GM18498 (cell line): ENCODE measurements at regions not wholly inside any gene's neighbourhood (a gene's known extent, or its start where the extent isn't known, plus 50 kb on each side); places are given as distances from the start of the nearest gene placed in this dataset.

Experiments
- ATAC-seq: cut with Tn5 transposase; IDR thresholded peaks from one replicate; pipeline ENCODE4 v1.9.1; 2021; ENCODE audit warnings: mild to moderate bottlenecking, moderate library complexity; ENCODE audit not compliant: unreplicated experiment

DNA sequence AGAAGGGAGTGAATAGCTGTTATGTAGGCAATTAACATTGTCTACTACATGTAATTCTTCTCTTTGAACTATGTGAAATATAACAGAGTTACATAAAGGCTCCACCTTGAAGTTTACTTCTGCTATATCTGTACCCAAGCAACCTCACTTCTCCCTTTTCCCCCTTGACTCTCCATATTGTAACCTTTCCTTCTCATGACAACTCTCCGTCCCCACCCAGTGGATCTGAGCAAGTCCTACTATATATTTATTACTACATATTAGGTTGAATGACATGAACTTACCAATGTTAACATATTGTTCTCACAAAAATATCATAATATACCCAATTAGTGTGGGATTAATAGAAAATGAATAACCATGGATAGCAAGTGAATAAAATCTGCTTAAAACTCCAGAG is 93.2 kb upstream of the ATP8A1 start:
- ATAC-seq: peak; percentile 72

DNA sequence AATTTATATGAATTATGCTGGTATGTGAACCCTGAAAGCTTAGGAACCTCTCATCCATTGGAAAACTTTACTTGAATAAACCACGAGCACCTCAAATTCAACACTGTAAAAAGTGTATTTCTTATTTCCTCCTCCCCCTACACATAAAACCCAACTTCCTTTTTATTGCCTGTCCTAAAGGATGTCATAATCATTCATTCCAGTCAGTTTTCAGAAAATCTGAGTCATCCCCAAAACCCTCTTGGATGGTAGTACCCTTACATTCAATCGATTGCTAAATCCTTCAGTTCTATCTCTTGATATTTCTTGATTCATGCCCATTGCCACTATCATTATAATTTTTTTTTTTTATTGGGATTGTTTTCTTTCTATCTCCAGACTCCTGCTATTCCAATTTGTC is 91.1 kb upstream of the ATP8A1 start:
- no peak for ATAC-seq

DNA sequence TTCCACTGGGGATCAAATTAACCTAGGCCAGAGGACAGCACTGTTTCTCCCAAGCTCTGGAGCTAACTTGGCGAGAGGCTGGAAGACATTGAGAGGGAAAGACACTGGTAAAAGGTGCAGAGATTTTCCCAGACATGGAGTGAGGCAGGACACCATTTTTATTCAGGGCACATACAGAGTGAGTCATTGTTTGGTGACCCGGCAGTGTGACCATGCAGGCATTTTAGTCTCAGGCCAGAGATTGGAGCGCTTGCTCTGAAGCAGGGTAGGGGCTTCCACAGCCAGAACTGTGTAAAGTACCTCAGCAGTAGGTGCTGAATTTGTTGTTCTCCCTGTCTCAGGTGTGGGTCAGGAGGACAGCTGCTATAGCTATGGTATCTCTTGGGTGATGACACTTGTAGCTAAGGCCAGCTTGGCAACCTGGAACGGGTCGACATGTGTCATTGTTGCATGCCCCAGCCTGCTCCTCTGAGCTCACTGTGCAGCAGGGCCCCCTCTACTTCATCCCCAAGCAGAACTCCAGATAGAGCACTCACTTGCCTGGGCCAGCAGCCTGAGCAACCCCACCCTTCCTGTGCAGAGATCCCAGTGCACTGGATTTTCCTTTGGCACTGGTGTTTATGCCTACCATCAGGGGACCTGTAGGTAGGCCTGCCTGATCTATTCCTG is 79.8 kb upstream of the ATP8A1 start:
- ATAC-seq: no peak

DNA sequence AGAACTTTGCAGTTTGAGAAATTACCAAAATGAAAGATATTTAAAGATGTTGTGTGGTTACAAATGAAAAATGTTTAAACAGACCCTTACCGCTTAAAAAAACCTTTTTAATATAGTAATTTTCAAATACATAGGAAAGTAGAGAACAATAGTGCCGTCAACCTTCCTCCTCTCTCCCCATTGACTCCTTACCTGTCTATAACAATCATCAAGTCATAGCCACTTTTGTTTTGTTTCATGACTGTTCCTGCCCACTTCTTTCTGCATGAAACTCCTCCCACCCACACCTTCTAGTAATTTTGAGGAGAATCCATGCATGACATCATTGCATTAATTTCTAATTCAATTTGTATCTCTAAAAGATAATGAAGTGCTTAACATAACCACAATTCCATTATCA is 76.5 kb upstream of the ATP8A1 start:
- ATAC-seq: no peak

DNA sequence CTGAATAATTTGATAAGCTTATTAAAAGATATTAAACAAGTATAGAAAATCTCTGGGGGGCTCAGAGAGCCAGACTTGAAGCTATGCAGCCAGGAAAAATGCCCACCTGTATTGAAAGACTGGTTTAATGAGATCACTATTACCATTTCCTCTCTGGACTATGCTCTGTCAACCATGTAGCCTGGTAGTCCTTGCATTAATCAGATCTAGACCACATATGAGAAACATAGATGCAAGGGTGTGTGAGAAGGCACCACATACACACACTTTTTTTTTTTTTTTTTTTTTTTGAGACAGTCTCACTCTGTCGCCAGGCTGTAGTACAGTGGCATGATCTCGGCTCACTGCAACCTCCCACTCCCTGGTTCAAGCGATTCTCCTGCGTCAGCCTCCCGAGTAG is 75.9 kb upstream of the ATP8A1 start:
- ATAC-seq: no peak

DNA sequence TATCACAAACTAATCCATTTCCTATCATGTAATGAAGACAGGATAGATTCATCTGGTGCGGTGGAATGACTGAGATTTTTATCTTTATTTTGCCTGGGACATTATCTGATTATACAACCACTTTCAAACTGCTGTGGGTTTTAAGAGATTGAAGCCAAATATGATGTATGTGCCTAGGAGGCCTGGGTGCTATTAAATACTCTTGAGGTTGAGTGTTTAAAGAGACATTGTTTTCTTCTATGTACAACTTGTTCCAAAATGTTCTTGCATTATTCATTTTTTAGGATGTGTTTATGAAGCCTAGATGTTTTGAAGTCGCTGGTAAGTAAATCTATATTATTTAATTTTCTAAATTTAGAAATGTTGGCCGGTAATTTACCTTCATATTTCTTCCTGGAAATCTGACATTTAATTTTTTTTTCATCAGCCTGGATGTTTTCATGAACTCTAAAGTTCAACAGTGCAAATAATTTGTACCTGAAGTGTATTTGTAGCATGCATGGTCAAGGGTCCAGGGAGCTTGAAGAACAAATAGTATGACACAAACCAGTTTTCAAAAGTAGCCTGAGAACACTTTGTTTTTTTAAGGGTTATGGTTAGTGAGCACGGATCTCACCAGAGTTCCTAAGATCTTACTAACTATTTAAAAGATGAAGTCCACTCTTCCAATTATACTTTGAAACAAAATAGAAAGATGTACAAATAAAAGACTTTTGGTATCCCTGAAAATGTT is 72.8 kb upstream of the ATP8A1 start:
- ATAC-seq: no peak

DNA sequence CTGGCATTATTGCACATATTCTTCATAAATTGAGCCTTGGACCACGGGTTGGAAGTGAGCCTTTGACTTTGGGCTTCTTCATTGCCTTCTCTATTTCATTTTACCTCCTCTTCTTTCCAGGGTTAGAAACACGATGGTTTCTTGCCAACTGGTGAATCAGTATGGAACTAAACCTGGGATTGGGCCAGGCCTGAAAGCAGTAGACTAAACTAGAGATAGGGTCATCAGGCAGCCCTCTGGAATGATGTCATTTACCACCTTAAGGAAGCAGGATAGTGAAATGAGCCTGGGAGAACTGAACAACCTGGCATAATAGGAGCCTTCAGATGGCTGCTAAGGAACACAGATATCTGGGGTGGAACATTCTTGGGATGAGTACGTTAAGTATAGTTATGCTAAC is 67.5 kb upstream of the ATP8A1 start:
- no peak for ATAC-seq

DNA sequence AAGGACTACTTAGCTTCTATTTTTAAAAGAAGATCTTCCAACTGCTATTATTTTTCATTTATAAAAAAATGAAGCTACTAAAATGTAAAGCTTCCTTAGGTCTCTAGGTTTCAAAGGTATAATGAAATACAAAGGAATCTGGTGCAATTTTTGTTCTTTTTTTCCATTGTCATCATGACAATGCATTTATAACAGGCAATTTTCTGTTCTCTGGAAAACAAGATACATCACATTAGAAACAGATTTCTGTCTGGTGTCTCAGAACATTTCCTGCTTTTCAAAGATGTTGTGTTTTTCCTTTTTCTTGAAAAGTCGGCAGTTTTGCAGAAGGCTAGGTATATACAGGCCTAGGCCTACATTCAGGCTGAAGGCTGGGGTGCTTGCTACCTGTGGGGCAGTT is 63.6 kb upstream of the ATP8A1 start:
- ATAC-seq: no peak

DNA sequence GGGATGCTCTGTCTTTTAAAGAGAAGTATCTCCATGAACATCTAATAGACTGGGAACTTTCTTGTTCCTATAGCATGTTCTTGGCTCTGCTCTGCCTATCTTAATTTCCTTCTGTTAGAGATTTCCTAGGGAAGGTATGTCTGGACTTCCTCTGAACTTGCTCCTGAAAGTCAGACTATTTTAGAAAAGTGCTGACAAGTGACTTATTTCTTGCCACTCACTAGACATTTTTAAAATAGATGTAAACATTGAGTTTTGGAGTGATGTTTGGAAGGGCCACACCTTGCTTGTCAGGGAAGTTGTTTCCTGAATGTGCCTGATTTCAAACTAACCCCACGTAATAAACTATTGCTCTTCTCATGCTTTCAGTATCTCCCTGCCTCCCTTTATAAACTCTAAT is 62.4 kb upstream of the ATP8A1 start:
- no peak for ATAC-seq

DNA sequence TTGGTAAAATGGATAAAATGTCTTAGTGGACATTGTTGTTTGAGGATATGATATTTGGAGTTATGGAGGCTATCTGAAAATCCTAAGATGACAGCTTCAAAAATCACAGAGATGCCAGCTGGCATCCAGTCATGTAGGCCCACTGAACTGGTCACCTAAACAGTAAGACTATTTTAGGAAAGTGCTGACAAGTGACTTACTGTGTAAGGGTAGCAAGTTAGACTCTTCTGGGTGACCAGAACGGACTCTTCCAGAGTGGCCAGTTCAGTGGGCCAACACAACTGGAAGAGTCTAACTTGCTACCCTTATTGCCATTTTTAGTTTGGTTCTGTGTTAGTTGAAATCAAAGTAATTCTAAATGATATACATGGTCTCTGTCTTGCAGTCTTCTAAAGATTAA is 61.4 kb upstream of the ATP8A1 start:
- no peak for ATAC-seq

DNA sequence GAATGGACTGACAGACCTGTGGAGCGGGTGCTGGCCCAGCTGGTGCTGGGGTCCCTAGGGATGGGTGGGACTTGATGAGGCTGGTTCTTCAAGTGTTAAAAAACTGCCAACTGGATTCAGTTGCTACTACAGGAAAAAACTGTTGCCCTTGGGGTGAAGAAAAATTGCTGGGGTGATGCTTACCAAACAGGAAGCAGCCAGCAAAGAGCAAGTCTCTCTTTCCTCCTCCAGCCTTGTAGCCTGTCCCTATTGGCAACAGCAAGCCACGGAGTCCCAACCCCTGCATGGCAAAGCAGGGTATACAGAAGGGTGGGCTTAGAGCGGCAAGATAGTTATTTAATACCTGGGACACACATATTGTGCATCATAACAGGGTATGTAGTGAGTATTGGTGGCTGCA is 60.1 kb upstream of the ATP8A1 start:
- ATAC-seq: no peak

DNA sequence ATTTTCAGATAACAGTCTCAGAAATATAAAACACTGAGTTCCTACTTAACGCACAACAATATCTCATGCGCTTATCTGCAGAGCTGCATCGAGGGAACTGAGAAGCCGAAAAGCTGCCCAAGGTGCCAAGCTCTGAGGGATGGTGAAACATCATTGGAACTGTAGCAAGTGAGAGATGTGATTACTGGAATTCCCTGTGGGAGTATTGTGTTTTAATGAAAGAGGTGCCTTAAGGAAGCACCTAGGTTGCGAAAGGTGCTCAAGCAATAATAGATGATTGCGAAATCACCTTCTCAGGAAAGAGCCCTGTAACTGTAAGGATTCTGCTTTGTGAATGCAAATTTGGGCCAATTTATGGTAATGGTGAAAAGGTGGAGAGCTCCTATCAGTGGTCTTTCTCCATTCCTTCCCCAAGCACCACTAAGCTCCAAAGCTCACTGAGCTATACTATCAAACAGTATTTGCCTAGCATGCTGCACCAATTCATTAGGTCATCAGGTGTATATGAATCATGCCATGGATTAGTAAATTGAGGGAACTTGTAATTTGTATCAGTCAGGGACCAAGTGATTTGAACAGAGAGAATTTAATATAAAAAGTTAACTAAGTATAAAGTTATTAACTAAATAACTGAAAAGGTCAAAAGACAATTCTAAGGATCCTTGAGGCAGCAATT is 59.0 kb upstream of the ATP8A1 start:
- no peak for ATAC-seq

DNA sequence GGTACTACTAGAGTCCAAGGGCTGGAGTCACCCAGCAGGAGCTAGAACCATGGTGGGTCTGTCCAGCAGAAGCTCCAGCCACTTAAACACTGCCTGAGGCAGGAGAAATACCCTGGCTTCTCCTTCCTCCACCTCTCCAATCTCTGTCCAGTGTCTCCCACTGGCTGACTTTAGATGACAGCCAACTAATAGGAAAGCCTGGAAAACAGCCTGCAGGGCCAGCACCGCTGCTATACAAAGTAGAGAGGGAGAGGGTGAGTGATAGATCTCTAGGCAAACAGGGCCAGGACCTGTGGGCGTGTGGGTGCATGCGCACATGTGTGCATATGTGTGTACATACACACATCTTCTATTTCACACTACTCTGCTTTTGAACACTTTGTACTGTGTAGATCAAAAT is 56.5 kb upstream of the ATP8A1 start:
- ATAC-seq: no peak

DNA sequence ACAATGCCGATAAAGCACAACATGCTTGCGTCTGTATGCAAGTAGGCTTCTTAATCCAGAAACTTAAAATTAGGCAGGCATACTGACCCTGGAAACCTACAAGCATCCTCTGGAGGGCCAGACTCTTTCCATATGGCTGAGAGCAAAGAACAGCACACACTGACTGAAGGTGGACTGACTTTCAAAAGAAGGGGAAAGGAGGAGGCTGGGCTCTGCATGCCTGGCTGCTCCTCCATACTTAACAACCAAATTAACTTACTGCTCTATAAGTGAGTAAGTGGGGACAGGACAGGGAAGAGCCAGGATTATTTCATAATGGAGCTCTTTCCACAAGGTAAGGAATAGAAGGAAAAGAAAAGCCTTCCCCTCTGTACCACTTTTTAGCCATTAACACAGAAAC is 55.9 kb upstream of the ATP8A1 start:
- no peak for ATAC-seq

DNA sequence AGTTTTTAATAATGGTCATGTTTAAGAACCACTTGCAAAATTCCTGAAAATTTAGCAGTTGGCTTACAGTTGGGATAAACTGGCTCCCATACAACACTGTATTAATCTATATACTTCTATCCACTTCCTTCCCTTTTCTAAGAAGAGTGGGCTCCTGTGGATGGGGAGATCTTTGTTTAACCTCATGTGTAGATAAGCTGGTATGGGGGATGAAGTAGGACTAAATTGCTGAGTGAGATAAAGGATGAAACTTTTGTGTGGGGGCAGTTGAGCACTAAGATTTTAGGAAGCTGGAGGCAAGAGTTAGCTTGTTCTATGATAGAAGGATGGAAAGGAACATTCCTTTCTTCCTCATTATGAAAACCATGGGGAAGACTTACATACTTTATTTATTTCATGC is 54.6 kb upstream of the ATP8A1 start:
- ATAC-seq: no peak

DNA sequence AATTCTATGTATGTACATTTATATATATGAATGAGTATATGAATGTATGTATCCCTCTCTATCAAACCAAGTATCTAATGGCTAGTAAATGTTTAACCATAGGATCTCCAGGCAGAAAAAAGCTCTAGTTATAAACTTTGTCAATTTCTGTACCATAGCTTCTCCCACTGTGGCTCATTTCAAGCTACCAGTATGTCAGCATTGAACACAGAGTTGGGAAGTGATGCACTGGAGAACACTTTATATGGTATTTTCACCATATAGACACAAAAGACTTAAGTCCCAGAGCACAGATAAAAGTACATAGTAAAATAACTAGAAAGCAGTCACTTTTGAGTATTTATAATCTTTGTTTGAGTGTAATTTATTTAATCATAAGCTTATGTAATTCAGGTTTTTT is 53.9 kb upstream of the ATP8A1 start:
- ATAC-seq: no peak

DNA sequence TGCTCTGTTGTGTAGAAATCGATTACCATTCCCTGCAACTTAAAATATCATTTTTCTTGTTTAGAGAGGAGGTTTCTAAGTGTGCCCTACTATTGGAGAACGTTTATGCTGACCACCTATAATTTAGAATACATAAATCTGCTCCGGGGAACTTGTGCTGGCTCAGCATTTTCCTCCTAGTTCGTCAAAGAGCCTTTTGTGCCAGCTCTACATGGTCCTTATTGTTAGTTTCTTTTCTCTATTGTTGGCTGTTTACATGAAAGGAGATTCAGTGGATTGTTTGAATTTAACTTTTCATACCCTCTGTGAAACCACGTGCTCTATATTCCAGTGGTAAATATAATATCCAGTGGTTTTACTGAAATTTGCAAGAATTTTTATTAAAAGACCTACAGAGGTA is 53.4 kb upstream of the ATP8A1 start:
- ATAC-seq: no peak

DNA sequence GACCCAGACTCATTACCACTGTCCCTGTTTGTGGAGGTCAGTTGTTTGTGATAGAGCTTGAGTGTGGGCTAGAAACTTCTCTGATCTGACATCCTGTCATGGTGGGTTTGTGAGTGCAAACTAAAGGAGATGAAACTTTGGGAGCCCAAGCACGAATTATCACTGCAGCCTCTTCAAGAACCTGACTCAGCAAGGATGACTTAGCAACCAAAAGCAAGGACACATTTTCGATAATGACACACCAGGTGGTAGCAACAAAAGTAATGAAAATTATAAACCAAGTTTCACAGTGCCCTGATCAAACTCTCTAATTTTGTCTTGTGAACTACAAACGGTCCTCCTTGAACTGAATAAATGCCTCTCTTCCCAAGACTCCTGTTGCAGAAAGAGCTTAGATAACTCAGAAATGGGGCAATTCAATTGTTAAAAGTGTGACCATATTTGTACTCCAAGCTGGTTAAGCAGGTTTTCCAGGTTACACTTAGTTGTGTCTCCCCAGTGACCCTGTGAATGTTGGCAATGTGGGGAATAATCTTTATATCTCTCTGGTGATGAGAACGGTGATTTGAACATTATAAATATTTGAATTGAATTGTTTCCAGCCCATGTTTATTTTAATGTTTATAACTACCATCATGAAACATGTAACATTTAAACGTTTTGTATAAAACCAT is 52.6 kb upstream of the ATP8A1 start:
- ATAC-seq: no peak

DNA sequence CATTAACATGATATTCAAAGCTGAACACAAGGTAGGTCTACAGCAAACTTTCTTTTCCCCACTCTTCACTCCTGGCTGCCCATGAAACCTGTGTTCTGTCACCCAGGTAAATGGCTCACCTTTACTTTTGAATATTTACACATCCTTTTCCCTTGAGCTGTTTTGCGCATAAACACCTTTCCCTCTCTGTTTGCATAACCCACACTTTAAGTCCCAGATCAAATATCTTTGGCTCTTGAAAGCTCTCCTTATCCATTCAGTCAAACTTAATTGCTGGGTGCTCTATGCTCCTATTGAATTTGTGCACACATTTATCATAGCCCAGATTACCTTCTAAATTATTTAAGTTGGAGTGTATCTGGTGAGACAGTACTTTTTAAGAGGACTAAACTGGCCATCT is 51.7 kb upstream of the ATP8A1 start:
- no peak for ATAC-seq
